ENCODE measurements at regions not wholly inside any gene's neighbourhood (a gene's known extent, or its start where the extent isn't known, plus 50 kb on each side); places are given as distances from the start of the nearest gene placed in this dataset.

DNA sequence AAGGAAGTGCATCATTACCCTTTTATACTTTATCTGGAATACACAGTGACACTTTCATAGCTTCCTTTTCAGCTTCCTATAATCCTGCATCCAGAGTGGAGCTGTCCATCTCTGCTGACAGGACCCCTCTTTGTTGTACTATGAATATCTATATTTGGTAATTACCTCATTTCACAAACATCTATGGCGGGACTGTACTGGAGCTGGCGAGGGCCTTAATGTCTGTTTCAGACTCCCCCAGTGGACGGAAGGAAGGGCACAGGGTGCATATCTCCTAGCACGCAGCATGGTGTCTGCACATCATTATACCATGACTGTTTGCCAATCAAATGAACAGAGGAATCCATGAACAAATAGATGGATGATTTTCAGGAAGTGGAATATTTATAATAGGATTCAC lies 142.3 kb downstream of the SOX11 start:
- no peak for TF ChIP-seq CTCF (conservative IDR thresholded peaks at IDR 0.05)
- no peak for TF ChIP-seq ZFX (IDR thresholded peaks at IDR 0.05)

GRCh38 chr2:5839550-5839949 lies 147.4 kb downstream of the SOX11 start:
- no peak for TF ChIP-seq ZFX (IDR thresholded peaks at IDR 0.05)
- no peak for TF ChIP-seq CTCF (conservative IDR thresholded peaks at IDR 0.05)
- H3K27ac ChIP-seq, result no peak overlapping the region

More for the DNA sequence above, 142.3 kb downstream of the SOX11 start:
- H3K27ac ChIP-seq, result no peak overlapping the region

- no peak for TF ChIP-seq ZFX (IDR thresholded peaks at IDR 0.05)
- TF ChIP-seq CTCF (conservative IDR thresholded peaks at IDR 0.05), result no peak
- H3K27ac ChIP-seq, result no peak overlapping the region
Measured at GRCh38 chr2:5841126-5841525, 148.9 kb downstream of the SOX11 start.

GRCh38 chr2:5842326-5842725 lies 150.1 kb downstream of the SOX11 start:
- TF ChIP-seq CTCF (conservative IDR thresholded peaks at IDR 0.05) (no peak), ZFX (IDR thresholded peaks at IDR 0.05) (no peak)
- no peak overlapping the region for H3K27ac ChIP-seq

GRCh38 chr2:5845798-5846330 lies 153.7 kb downstream of the SOX11 start:
- no peak overlapping the region for H3K27ac ChIP-seq
- TF ChIP-seq CTCF (conservative IDR thresholded peaks at IDR 0.05) (peak; percentile 11), ZFX (IDR thresholded peaks at IDR 0.05) (no peak)

DNA sequence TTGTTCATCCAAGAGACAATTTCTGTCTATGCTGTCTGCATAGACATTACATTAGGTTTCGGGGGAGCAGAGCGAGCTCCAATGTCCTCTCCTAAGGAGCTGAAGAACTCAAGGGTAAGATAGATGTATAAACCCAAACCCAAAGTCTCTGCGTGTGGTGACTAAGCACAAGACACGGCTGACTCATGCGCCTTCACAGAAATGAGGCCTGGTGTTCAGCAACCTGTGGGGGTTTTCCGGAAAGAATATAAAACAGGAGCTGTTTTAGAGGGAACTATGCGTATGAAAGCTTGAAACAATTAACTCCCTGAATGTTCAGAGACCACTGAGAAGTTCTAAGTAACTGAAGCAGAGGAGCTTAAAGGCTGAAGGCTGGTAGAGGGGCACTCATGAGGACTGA lies 154.7 kb downstream of the SOX11 start:
- no peak overlapping the region for H3K27ac ChIP-seq
- TF ChIP-seq CTCF (conservative IDR thresholded peaks at IDR 0.05), result no peak
- no peak for TF ChIP-seq ZFX (IDR thresholded peaks at IDR 0.05)

DNA sequence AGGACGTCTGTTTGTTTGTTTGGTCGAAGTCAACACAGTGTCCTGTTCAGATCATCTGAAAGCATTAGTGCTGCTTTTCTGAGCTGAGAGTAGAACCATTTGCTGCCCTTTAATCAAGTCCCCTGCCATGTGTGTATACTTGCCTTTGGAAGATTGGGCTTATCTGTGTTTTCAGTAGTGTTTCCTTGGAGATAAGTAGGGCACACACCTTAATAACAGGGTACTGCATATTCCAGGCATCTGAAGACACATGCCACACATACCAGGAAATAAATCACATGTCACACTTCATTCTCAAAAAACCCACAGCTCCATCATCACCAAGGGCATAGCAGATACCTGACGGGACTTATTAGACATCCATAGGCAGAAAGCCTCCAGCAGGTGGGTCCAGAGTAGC lies 157.4 kb downstream of the SOX11 start:
- TF ChIP-seq CTCF (conservative IDR thresholded peaks at IDR 0.05) (no peak), ZFX (IDR thresholded peaks at IDR 0.05) (no peak)
- no peak overlapping the region for H3K27ac ChIP-seq
